Naive thymus-derived CD4-positive, alpha-beta T cell (primary cell): ENCODE measurements at regions not wholly inside any gene's neighbourhood (a gene's known extent, or its start where the extent isn't known, plus 50 kb on each side); places are given as distances from the start of the nearest gene placed in this dataset.

ENCODE experiments used
- ATAC-seq: fragments of 150-1000 bp; cut with Tn5 transposase; 2 replicates; pipeline ENCODE4 v1.10.0; 2021; ENCODE audit warnings: mild to moderate bottlenecking, moderate library complexity
- CTCF ChIA-PET: fragments of 350-600 bp; sonication (Branson Sonifier 250); formaldehyde crosslinking; loops from one replicate; lab custom pipeline; 2021; ENCODE audit warnings: antibody characterized with exemption; lab: Charles Lee
- POLR2A ChIA-PET: fragments of 350-600 bp; sonication (Branson Sonifier 250); formaldehyde crosslinking; loops from one replicate; lab custom pipeline; 2021; ENCODE audit warnings: antibody characterized with exemption, inconsistent platforms; lab: Charles Lee
- DNase-seq, 9 donors: peaks; one replicate each; pipeline versions ENCODE4 v3.0.0 to v3.0.0-alpha.2; 2020 to 2022; ENCODE audit warnings: mixed read lengths in 1 of 9
- H3K27ac ChIP-seq: one replicate; pipeline ENCODE4 v1.7.0; 2013; ENCODE audit warnings: mild to moderate bottlenecking, low read depth, low read length, moderate library complexity
- H3K27me3 ChIP-seq, 2 donors: one replicate each; pipeline ENCODE4 v1.7.0; 2013; ENCODE audit warnings: low read length in 2 of 2, mild to moderate bottlenecking in 2 of 2, moderate library complexity in 2 of 2; ENCODE audit not compliant: control insufficient read depth in 2 of 2, insufficient read depth in 2 of 2
- H3K36me3 ChIP-seq, 3 experiments: 1 replicate in 2 of 3; 2 replicates in 1 of 3; pipeline ENCODE4 v1.7.0; 2013; ENCODE audit warnings: low read length in 3 of 3, mild to moderate bottlenecking in 3 of 3, moderate library complexity in 1 of 3; ENCODE audit not compliant: insufficient read depth in 3 of 3, control insufficient read depth in 2 of 3
- H3K4me1 ChIP-seq, 2 donors: one replicate each; pipeline ENCODE4 v1.7.0; 2013; ENCODE audit warnings: low read length in 2 of 2, mild to moderate bottlenecking in 2 of 2, moderate library complexity in 1 of 2; ENCODE audit not compliant: control insufficient read depth in 2 of 2, insufficient read depth in 2 of 2
- H3K4me3 ChIP-seq: 2 replicates; pipeline ENCODE4 v1.7.0; 2013; ENCODE audit warnings: mild to moderate bottlenecking, low read length
- H3K9me3 ChIP-seq, 3 experiments: 1 replicate in 2 of 3; 2 replicates in 1 of 3; pipeline ENCODE4 v1.7.0; 2013; ENCODE audit warnings: low read length in 3 of 3; ENCODE audit not compliant: control insufficient read depth in 2 of 3
- H3K27ac Mint-ChIP-seq, 9 donors: one replicate each; pipeline ENCODE4 v1.8.0; 2020 to 2022; ENCODE audit warnings: mixed read lengths in 9 of 9, mild to moderate bottlenecking in 8 of 9, moderate library complexity in 5 of 9, inconsistent platforms in 2 of 9
- H3K27me3 Mint-ChIP-seq, 5 donors: one replicate each; pipeline ENCODE4 v1.8.0; 2021 to 2022; ENCODE audit warnings: mixed read lengths in 5 of 5, mild to moderate bottlenecking in 1 of 5
- H3K36me3 Mint-ChIP-seq, 5 donors: one replicate each; pipeline ENCODE4 v1.8.0; 2020 to 2022; ENCODE audit warnings: mixed read lengths in 5 of 5, mild to moderate bottlenecking in 3 of 5, inconsistent platforms in 1 of 5
- H3K4me1 Mint-ChIP-seq, 7 donors: one replicate each; pipeline ENCODE4 v1.8.0; 2020 to 2022; ENCODE audit warnings: mixed read lengths in 7 of 7, mild to moderate bottlenecking in 3 of 7, inconsistent platforms in 1 of 7
- H3K4me3 Mint-ChIP-seq, 10 donors: one replicate each; pipeline ENCODE4 v1.8.0; 2020 to 2022; ENCODE audit warnings: mild to moderate bottlenecking in 10 of 10, mixed read lengths in 10 of 10, moderate library complexity in 6 of 10, inconsistent platforms in 2 of 10
- H3K9me3 Mint-ChIP-seq, 11 donors: one replicate each; pipeline ENCODE4 v1.8.0; 2020 to 2022; ENCODE audit warnings: mixed read lengths in 11 of 11, mild to moderate bottlenecking in 4 of 11, inconsistent platforms in 1 of 11, moderate library complexity in 1 of 11
- intact Hi-C, 2 donors: fragments of 100-400 bp; cut with micrococcal nuclease; formaldehyde crosslinking; loops; one replicate each; pipeline ENCODE4 v1.15.1; 2023

DNA sequence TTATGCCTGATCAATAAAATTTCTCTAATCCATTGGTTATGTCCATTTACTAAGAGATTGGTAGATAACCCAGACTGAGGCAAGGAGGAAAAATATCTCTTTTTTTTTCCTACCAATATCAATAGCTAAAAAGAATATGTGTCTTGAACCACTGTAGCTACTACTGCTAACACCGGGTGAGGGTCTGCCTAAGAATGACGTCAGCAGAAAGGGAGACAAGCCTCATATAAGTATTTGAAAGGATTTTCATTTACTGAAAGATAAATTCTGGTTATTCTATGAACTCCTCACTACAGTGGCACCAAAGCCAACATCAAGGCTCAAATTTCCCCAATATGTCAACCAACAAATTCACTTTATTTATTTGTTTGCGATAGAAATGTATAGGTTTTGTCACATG is 389.0 kb upstream of the ALCAM start:
- DNase-seq: no peak
- intact Hi-C loops: no loop called here
- Mint-ChIP-seq H3K9me3 (peaks cover 0 to 8% (median 2%) of the 10 kb centered on the region in 11 donors), H3K27ac (no peak overlapping the region), H3K27me3 (peaks cover 0 to 10% (median 0%) of the 10 kb centered on the region in 5 donors), H3K36me3 (no peaks in the 10 kb centered on the region), H3K4me1 (no peaks in the 10 kb centered on the region), H3K4me3 (no peak overlapping the region)
- ChIA-PET CTCF (interaction anchor here (0.7 kb wide), 1 partner anchor 164 kb away, joined by 3 read pairs; no protein-coding TSS in a partner anchor), POLR2A (no interaction called here)
- no peak overlapping the region for H3K4me3 ChIP-seq
- no peak overlapping the region for H3K27ac ChIP-seq
- H3K36me3 ChIP-seq: no peaks in the 10 kb centered on the region
- no peaks in the 10 kb centered on the region for H3K27me3 ChIP-seq
- ATAC-seq: no peak
- no peaks in the 10 kb centered on the region for H3K9me3 ChIP-seq
- no peaks in the 10 kb centered on the region for H3K4me1 ChIP-seq

DNA sequence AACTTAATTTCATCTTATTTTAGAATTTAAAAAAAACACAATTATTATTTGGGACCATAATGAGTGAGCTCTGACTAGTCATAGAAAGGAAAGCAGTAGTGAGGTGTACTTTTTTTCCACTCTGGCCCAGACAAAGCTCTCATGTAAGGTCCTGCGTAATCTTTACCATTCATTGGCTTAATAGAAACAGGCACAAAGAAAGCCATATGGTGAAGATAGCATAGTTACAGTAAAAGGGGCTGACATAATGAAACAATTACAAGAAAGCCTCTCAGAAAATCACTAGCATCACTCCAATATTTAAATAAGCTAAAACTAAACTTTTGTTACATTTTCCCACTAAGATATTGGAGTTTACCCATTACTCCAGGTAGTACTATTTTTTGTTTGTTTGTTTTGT is 384.6 kb upstream of the ALCAM start:
- no peak overlapping the region for H3K4me3 Mint-ChIP-seq
- H3K4me3 ChIP-seq: no peak overlapping the region
- H3K27ac Mint-ChIP-seq: no peak overlapping the region
- no peak for ATAC-seq
- intact Hi-C loops: no loop called here
- H3K4me1 Mint-ChIP-seq: no peaks in the 10 kb centered on the region
- no peaks in the 10 kb centered on the region for H3K4me1 ChIP-seq
- no peak for DNase-seq
- CTCF ChIA-PET: no interaction called here
- H3K27me3 Mint-ChIP-seq: peaks cover 0 to 6% (median 0%) of the 10 kb centered on the region in 5 donors
- H3K9me3 ChIP-seq: no peaks in the 10 kb centered on the region
- H3K9me3 Mint-ChIP-seq: peaks cover 0 to 5% (median 0%) of the 10 kb centered on the region in 11 donors
- H3K27me3 ChIP-seq: no peaks in the 10 kb centered on the region
- H3K27ac ChIP-seq: no peak overlapping the region
- no peaks in the 10 kb centered on the region for H3K36me3 ChIP-seq
- POLR2A ChIA-PET: no interaction called here
- no peaks in the 10 kb centered on the region for H3K36me3 Mint-ChIP-seq

DNA sequence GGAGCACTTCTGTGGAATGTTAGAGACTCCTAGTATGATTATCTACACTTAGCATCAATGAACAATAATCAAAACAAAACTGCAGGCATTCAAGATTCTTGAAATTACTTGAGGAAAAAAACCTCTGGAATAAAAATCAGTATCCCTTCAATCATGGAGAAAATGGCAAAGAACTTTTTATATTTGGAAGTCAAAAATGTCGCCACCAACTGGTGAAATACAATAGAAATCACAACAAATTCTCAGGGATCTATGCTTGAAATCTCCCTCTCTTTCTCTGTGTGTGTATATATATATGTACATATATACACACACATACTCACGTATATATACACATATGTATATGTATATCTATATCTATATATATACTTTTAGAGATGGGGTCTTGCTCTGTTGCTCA is 378.9 kb upstream of the ALCAM start:
- peaks cover 0 to 2% (median 0%) of the 10 kb centered on the region in 11 donors for H3K9me3 Mint-ChIP-seq
- H3K36me3 Mint-ChIP-seq: no peaks in the 10 kb centered on the region
- Histone ChIP-seq H3K4me1 (no peaks in the 10 kb centered on the region), H3K4me3 (no peak overlapping the region), H3K9me3 (no peaks in the 10 kb centered on the region), H3K27me3 (no peaks in the 10 kb centered on the region), H3K27ac (no peak overlapping the region), H3K36me3 (no peaks in the 10 kb centered on the region)
- no peak for DNase-seq
- no peaks in the 10 kb centered on the region for H3K4me1 Mint-ChIP-seq
- intact Hi-C loops: no loop called here
- H3K27ac Mint-ChIP-seq: no peak overlapping the region
- ChIA-PET POLR2A (no interaction called here), CTCF (no interaction called here)
- no peaks in the 10 kb centered on the region for H3K27me3 Mint-ChIP-seq
- no peak for ATAC-seq
- no peak overlapping the region for H3K4me3 Mint-ChIP-seq

DNA sequence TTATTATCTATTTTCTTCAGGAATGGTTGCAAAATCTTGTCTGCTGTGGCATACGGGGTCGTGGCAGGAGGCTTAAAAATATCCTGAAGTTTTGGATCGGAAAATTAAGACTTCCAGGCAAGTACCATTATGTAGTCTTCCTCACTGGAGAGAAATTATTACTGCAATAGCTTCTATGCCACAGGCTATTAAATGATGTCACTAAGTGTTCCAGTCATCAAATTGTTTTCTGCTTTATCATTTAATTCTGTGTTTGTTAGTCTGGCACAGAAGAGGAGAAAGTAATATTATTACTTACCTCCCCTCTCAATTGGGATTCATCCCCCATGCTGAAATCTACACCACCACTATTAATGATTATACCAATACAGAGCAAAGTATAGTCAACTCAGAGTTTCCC is 378.2 kb upstream of the ALCAM start:
- no peaks in the 10 kb centered on the region for H3K36me3 Mint-ChIP-seq
- no peak for DNase-seq
- intact Hi-C loops: no loop called here
- no peaks in the 10 kb centered on the region for H3K4me1 Mint-ChIP-seq
- CTCF ChIA-PET: no interaction called here
- no peak overlapping the region for H3K27ac Mint-ChIP-seq
- no peaks in the 10 kb centered on the region for H3K9me3 ChIP-seq
- H3K27me3 Mint-ChIP-seq: no peaks in the 10 kb centered on the region
- ATAC-seq: no peak
- H3K4me3 Mint-ChIP-seq: no peak overlapping the region
- H3K27me3 ChIP-seq: no peaks in the 10 kb centered on the region
- H3K36me3 ChIP-seq: no peaks in the 10 kb centered on the region
- H3K4me3 ChIP-seq: no peak overlapping the region
- no peaks in the 10 kb centered on the region for H3K4me1 ChIP-seq
- no peak overlapping the region for H3K27ac ChIP-seq
- peaks cover 0 to 2% (median 0%) of the 10 kb centered on the region in 11 donors for H3K9me3 Mint-ChIP-seq
- POLR2A ChIA-PET: no interaction called here

DNA sequence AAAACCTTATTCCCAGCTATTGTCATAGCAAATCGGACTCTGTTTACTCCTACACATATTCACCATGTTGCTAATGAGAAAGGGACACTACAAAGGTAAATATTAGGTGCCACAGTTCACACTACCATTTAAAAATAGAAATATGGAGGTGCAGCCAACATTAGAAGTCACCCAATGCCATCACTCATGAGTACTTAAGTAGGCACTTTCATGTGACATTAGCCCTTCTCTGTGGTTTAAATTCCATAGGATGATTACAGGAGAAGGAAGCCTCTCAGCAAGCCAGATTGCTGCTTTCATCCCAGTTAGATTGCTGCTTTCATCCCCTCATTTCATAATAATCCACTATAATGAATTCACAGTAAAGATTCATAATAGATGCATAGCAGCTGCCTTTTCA is 376.8 kb upstream of the ALCAM start:
- no peak for ATAC-seq
- Mint-ChIP-seq H3K27ac (no peak overlapping the region), H3K4me3 (no peak overlapping the region), H3K9me3 (peaks cover 0 to 2% (median 0%) of the 10 kb centered on the region in 11 donors), H3K36me3 (no peaks in the 10 kb centered on the region), H3K27me3 (no peaks in the 10 kb centered on the region), H3K4me1 (no peaks in the 10 kb centered on the region)
- H3K27me3 ChIP-seq: no peaks in the 10 kb centered on the region
- DNase-seq: no peak
- no peaks in the 10 kb centered on the region for H3K9me3 ChIP-seq
- H3K4me1 ChIP-seq: no peaks in the 10 kb centered on the region
- intact Hi-C loops: no loop called here
- H3K27ac ChIP-seq: no peak overlapping the region
- no peak overlapping the region for H3K4me3 ChIP-seq
- CTCF ChIA-PET: no interaction called here
- POLR2A ChIA-PET: no interaction called here
- no peaks in the 10 kb centered on the region for H3K36me3 ChIP-seq

DNA sequence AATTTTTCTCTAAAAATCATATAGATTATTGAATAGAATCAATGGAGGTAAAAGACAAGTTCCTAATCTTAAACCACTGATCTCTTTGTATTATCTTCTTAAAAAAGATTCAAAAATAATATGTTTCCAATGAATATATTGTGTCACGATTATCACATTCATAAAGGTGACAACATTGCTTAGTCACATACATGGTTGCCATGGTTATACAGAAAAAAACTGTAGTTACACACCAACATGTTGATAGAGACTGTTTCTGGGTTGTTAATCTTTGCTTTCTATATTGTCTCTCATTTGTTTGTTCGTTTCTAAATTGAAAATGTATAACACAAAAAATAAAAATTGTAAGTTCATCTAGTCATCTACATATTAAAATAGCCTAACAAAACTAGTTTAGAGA is 376.0 kb upstream of the ALCAM start:
- H3K27ac Mint-ChIP-seq: no peak overlapping the region
- H3K4me3 ChIP-seq: no peak overlapping the region
- no peaks in the 10 kb centered on the region for H3K36me3 Mint-ChIP-seq
- ChIA-PET POLR2A (no interaction called here), CTCF (no interaction called here)
- ATAC-seq (no peak), DNase-seq (no peak)
- H3K9me3 ChIP-seq: no peaks in the 10 kb centered on the region
- H3K4me1 Mint-ChIP-seq: no peaks in the 10 kb centered on the region
- H3K36me3 ChIP-seq: no peaks in the 10 kb centered on the region
- intact Hi-C loops: no loop called here
- H3K27me3 ChIP-seq: no peaks in the 10 kb centered on the region
- H3K4me1 ChIP-seq: no peaks in the 10 kb centered on the region
- no peaks in the 10 kb centered on the region for H3K27me3 Mint-ChIP-seq
- no peak overlapping the region for H3K27ac ChIP-seq
- no peak overlapping the region for H3K4me3 Mint-ChIP-seq
- H3K9me3 Mint-ChIP-seq: peaks cover 0 to 2% (median 0%) of the 10 kb centered on the region in 11 donors

DNA sequence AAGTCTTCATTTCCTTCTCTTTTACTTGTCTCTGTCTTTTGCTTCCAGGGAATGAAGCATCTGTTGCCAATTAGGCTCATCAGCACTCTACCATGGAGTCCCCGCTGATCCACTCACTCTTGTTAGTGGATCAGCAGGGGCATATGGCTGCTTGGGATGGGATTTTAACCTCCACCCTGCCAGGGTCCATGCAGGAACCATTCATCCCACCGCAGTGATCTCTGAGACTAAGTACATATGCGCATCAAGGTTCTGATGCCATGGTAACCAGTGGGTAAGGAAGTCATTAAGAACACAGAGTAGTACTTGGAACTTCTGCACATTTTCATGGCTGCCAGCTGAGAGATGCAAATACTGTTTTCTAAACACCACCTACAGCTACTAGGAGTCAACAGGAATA is 374.0 kb upstream of the ALCAM start:
- no peak for DNase-seq
- Mint-ChIP-seq H3K27me3 (no peaks in the 10 kb centered on the region), H3K9me3 (peaks cover 0 to 2% (median 0%) of the 10 kb centered on the region in 11 donors), H3K27ac (no peak overlapping the region), H3K4me1 (no peaks in the 10 kb centered on the region), H3K4me3 (no peak overlapping the region), H3K36me3 (no peaks in the 10 kb centered on the region)
- H3K4me3 ChIP-seq: no peak overlapping the region
- H3K36me3 ChIP-seq: no peaks in the 10 kb centered on the region
- no peak overlapping the region for H3K27ac ChIP-seq
- H3K9me3 ChIP-seq: no peaks in the 10 kb centered on the region
- POLR2A ChIA-PET: no interaction called here
- H3K4me1 ChIP-seq: no peaks in the 10 kb centered on the region
- intact Hi-C loops: no loop called here
- CTCF ChIA-PET: no interaction called here
- ATAC-seq: no peak
- no peaks in the 10 kb centered on the region for H3K27me3 ChIP-seq
